ENCODE measurements at regions not wholly inside any gene's neighbourhood (a gene's known extent, or its start where the extent isn't known, plus 50 kb on each side); places are given as distances from the start of the nearest gene placed in this dataset.

- TF ChIP-seq POLR2A (IDR thresholded peaks at IDR 0.05; ENCODE audit: low read depth, low read length), result no peak
- TF ChIP-seq TAF1 (IDR thresholded peaks at IDR 0.05; ENCODE audit: low read depth, low read length), result no peak
- no peak for TF ChIP-seq POLR2AphosphoS5 (IDR thresholded peaks at IDR 0.05; ENCODE audit: low read depth, low read length)
- no peak for TF ChIP-seq SPI1 (IDR thresholded peaks at IDR 0.05; ENCODE audit: low read depth, low read length)
- no peak for TF ChIP-seq POU2F2 (IDR thresholded peaks at IDR 0.05; ENCODE audit: low read depth, low read length)
- TF ChIP-seq PAX5 (IDR thresholded peaks at IDR 0.05; ENCODE audit: insufficient read depth, low read length, severe bottlenecking), result no peak
Measured at GRCh38 chr20:39658662-39659409, 696.7 kb downstream of the DHX35 start.

Data from GM12891 (cell line).